HL-60 (cell line): ENCODE measurements at regions not wholly inside any gene's neighbourhood (a gene's known extent, or its start where the extent isn't known, plus 50 kb on each side); places are given as distances from the start of the nearest gene placed in this dataset.

ENCODE experiments used
- DNase-seq, 2 experiments: peaks; one replicate each; pipeline ENCODE4 v3.0.0-alpha.2; 2010 to 2020; ENCODE audit warnings: low read depth in 1 of 2, low spot score in 1 of 2
- H3K27ac ChIP-seq: fragments of 250-450 bp; sonication (Bioruptor Pico); replicated peaks from 2 replicates; pipeline ENCODE4 v1.5.1; 2020; ENCODE audit warnings: mild to moderate bottlenecking, moderate library complexity
- H3K27me3 ChIP-seq: fragments of 250-450 bp; sonication (Bioruptor Pico); 2 replicates; pipeline ENCODE4 v1.5.1; 2021; ENCODE audit warnings: mild to moderate bottlenecking, moderate library complexity; ENCODE audit not compliant: insufficient read depth, poor library complexity, severe bottlenecking
- H3K4me3 ChIP-seq: replicated peaks from 2 replicates; pipeline ENCODE4 v1.5.1; 2011; ENCODE audit warnings: mild to moderate bottlenecking, control low read depth, low read length; ENCODE audit not compliant: insufficient read depth
- GABPA ChIP-seq: IDR thresholded peaks from 2 replicates; pipeline ENCODE4 v1.6.1; 2012; ENCODE audit warnings: low read depth
- POLR2AphosphoS5 ChIP-seq: IDR thresholded peaks from 2 replicates; pipeline ENCODE4 v1.6.1; 2012; ENCODE audit warnings: low read depth
- SPI1 ChIP-seq: IDR thresholded peaks from 2 replicates; pipeline ENCODE4 v1.6.1; 2012; ENCODE audit warnings: low read depth, mild to moderate bottlenecking, borderline replicate concordance
- TF ChIP-seq, protein P1 (sequence below): IDR thresholded peaks from one replicate; pipeline ENCODE4 v1.5.1; 2011; ENCODE audit warnings: low read length, control low read depth, inconsistent platforms; ENCODE audit not compliant: insufficient read depth
- TF ChIP-seq, protein P2 (sequence below): IDR thresholded peaks from 2 replicates; pipeline ENCODE4 v1.6.1; 2012; ENCODE audit warnings: low read depth; ENCODE audit not compliant: insufficient replicate concordance

DNA sequence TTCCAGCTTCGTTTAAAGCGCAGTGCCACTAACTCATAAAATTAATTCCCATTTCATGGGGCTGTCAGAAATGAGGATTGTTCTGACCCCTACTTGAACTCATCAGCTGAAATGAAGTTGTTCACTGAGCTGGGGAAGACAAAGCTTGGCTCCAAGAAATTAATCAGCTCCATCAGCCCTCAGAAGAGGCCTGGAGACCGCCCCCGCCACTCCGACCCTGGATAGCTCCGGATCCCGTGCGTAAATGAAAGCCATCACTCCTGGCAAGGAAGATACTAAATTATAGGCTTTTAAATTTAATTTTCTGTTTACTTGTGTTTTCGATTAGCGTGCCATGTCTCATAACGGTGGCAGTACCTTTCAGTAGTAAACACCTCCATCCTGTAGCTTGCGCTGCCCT lies 142.8 kb upstream of the IRX2 start:
- no peak overlapping the region for H3K4me3 ChIP-seq
- TF ChIP-seq GABPA, result no peak
- no peak for TF ChIP-seq SPI1
- TF ChIP-seq, protein P1, sequence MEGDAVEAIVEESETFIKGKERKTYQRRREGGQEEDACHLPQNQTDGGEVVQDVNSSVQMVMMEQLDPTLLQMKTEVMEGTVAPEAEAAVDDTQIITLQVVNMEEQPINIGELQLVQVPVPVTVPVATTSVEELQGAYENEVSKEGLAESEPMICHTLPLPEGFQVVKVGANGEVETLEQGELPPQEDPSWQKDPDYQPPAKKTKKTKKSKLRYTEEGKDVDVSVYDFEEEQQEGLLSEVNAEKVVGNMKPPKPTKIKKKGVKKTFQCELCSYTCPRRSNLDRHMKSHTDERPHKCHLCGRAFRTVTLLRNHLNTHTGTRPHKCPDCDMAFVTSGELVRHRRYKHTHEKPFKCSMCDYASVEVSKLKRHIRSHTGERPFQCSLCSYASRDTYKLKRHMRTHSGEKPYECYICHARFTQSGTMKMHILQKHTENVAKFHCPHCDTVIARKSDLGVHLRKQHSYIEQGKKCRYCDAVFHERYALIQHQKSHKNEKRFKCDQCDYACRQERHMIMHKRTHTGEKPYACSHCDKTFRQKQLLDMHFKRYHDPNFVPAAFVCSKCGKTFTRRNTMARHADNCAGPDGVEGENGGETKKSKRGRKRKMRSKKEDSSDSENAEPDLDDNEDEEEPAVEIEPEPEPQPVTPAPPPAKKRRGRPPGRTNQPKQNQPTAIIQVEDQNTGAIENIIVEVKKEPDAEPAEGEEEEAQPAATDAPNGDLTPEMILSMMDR, result no peak
- TF ChIP-seq, protein P2, sequence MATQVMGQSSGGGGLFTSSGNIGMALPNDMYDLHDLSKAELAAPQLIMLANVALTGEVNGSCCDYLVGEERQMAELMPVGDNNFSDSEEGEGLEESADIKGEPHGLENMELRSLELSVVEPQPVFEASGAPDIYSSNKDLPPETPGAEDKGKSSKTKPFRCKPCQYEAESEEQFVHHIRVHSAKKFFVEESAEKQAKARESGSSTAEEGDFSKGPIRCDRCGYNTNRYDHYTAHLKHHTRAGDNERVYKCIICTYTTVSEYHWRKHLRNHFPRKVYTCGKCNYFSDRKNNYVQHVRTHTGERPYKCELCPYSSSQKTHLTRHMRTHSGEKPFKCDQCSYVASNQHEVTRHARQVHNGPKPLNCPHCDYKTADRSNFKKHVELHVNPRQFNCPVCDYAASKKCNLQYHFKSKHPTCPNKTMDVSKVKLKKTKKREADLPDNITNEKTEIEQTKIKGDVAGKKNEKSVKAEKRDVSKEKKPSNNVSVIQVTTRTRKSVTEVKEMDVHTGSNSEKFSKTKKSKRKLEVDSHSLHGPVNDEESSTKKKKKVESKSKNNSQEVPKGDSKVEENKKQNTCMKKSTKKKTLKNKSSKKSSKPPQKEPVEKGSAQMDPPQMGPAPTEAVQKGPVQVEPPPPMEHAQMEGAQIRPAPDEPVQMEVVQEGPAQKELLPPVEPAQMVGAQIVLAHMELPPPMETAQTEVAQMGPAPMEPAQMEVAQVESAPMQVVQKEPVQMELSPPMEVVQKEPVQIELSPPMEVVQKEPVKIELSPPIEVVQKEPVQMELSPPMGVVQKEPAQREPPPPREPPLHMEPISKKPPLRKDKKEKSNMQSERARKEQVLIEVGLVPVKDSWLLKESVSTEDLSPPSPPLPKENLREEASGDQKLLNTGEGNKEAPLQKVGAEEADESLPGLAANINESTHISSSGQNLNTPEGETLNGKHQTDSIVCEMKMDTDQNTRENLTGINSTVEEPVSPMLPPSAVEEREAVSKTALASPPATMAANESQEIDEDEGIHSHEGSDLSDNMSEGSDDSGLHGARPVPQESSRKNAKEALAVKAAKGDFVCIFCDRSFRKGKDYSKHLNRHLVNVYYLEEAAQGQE, result no peak
- TF ChIP-seq POLR2AphosphoS5, result no peak
- H3K27ac ChIP-seq, result no peak overlapping the region
- no peak for DNase-seq
- H3K27me3 ChIP-seq, result no peaks in the 10 kb centered on the region

DNA sequence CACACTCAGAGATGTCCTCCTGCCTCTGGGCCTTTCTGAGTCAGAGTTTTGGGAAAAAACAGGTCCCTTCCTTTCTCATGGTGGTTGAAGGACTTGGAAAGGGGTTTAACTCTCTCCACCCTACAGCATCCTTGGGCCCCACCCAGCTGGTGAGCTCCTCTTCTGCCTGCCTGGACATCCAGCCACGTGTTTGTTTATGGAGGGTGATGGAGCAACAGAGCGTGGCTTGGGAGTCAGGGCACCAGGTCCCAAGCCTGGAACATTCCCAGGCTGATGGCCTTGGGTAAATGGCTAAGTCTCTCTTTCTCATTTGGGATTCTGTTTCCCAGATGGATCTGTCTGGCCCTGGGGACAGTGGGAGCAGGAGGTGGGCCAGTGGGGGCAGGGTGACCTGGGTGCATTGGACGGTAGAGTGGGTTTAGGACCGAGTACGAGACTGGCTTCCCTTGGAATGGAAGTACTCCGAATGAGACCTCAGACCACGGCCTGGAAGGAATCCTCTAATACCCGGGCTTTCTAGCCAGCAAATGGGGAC lies 141.1 kb upstream of the IRX2 start:
- no peak for DNase-seq
- Histone ChIP-seq H3K4me3 (no peak overlapping the region), H3K27ac (no peak overlapping the region), H3K27me3 (no peaks in the 10 kb centered on the region)
- TF ChIP-seq POLR2AphosphoS5, result no peak
- TF ChIP-seq, protein P2, result no peak
- no peak for TF ChIP-seq GABPA
- TF ChIP-seq, protein P1, result no peak
- no peak for TF ChIP-seq SPI1

DNA sequence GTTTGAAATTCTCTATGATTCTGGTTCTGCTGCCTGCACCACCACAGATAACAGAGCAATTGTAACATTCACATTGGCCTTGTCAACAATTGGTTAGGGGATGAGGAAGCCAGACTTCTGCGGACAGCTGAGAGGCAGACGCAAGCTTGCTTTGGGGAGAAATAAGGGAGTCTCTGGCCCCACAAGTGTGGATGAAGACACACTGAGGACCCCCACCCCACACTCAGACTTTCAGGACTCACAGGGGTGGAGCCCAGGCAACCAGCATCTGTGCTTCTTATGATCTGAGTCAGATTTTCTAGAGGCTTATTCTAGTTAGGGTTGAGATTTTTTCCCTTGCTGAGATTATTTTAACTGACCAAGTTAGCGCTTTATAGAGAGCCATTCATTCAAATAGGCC lies 140.3 kb upstream of the IRX2 start:
- no peak for DNase-seq
- H3K27ac ChIP-seq, result no peak overlapping the region
- TF ChIP-seq, protein P2, result no peak
- TF ChIP-seq GABPA (no peak), POLR2AphosphoS5 (no peak), SPI1 (no peak)
- TF ChIP-seq, protein P1, result no peak
- no peak overlapping the region for H3K4me3 ChIP-seq
- no peaks in the 10 kb centered on the region for H3K27me3 ChIP-seq
